ENCODE measurements at regions not wholly inside any gene's neighbourhood (a gene's known extent, or its start where the extent isn't known, plus 50 kb on each side); places are given as distances from the start of the nearest gene placed in this dataset.

DNA sequence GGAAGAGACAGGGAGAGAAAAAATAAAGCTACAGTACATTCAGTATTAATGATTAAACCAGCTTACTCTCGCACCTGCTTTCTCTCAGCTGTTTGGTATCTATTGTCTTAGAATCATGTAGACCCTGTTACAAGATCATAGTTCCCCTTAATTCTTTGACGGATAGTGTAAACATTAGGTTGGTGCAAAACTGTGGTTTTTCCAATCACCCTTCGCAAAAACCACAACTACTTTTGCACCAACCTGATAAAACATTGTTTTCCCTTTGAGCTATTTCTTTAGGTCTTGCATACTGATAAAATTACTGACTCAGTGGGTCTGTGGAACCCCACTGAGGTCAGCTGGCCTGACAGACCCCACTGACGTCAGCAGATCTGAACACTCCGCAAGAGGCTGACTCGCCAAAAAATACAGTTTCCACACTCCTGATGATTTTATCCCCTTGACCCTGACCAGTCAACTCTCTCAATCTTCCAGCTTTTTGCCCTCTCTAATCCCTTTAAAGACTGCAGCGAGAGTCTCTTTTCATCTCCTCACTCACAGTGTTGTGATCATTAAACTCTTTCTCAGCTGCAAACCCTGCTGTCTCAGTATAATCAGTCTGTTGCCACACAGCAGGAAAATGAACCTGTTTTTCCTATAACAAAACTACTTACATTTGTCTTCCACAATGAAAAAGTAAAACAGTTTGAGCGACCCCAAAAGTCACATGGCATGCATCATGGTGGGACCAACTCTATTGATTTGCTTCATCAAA is 123.9 kb downstream of the SLITRK6 start:
- in situ Hi-C loops (cut with HindIII; ENCODE audit: low pct_ligation_motif_present, low pct_unique_long_range_greater_than_20kb, low sequenced_read_pairs) = no loop called here
- DNase-seq = no peak

DNA sequence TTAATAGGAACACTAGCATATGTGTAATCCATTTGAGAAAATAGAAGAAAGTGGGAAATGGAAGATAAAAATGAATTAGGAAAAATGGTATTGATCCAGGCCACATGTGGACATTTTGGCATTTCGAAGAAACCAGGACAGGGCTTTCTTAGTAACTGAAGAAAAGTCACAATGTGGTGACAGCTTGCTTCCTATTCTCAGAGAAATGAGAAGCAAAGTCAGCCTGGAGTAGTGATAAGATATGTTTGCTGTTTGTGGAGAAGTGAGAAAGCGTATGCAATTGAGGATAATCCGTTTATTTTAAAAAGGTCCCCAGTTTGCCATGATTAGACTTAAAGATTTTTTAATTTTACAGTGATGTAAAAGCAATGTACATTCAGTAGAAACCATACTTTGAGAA is 127.9 kb downstream of the SLITRK6 start:
- DNase-seq = no peak
- in situ Hi-C loops (cut with HindIII; ENCODE audit: low pct_ligation_motif_present, low pct_unique_long_range_greater_than_20kb, low sequenced_read_pairs) = no loop called here

DNA sequence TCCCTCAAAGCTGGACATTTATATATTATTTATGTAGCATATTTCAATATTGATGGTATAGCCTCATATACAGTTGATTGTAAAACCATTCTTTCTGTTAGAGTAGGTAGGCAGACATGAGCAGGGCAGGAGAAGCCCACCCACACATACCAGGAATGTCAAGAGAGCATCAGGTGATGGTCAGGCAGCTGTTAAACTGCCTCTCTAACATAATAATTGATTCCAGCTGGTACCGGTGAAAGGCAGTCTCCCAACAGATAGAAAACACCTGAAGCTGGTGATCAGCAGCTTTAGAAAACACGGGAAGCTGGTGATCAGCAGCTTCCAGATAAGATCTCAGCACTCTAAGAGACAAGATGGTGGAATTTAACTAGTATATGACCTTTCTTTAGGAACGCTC is 132.9 kb downstream of the SLITRK6 start:
- no peak for DNase-seq
- in situ Hi-C loops (cut with HindIII; ENCODE audit: low pct_ligation_motif_present, low pct_unique_long_range_greater_than_20kb, low sequenced_read_pairs) = no loop called here

DNA sequence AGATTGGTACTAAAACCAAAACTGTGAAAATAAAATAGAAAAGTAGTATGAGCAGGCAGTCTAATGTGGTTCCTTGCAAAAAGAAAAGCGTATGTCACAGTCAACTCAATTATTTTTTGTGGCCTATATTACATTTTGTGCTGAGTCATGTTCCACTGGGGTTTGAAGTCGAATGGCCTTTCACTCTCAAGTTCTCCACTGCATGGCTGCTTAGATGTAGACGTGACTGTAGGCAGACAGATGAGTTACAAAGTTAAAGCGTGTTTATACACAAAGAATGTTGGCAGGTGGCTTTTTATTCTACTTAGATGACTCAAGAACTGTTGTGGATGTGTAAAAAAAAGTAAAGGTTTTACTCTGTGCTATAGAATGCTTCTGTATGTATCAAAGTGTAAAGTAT is 133.9 kb downstream of the SLITRK6 start:
- DNase-seq = no peak
- in situ Hi-C loops (cut with HindIII; ENCODE audit: low pct_ligation_motif_present, low pct_unique_long_range_greater_than_20kb, low sequenced_read_pairs) = no loop called here

DNA sequence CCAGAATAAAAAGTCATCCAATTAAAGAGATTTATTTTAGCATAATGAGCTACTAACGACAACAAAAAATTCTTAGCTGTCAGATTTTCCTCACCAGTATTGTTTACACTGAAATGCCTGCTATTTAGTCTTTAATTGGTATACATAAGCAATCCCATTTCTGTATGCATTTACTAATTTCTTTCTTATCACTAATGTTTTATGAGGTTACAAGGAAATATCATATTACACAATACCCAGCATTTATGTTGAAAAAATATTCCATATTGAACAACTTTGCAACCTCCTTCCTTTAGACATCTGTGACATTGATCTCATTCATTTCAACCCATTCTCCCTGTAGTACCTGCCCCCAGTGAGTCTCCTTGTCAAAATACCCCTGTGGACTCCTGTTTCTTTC is 135.4 kb downstream of the SLITRK6 start:
- no peak for DNase-seq
- in situ Hi-C loops (cut with HindIII; ENCODE audit: low pct_ligation_motif_present, low pct_unique_long_range_greater_than_20kb, low sequenced_read_pairs) = no loop called here

DNA sequence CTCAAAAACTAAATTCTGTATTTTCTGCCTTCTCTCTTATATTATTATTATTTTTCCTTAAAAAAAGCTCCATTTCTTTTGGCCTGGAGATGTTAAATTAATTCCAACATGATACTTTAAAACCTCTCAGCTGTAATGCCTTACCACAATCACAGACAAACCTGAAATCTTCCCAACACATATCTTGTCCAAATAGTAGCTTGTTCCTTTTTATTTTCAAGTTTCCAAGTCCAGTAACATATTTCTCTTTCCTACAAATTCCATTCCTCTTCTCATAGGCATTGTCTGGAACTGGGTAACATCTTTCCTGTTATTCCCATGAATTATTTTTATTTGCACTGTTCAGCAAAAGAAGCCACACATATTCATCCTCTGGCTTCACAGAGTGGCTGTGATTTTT is 137.0 kb downstream of the SLITRK6 start:
- DNase-seq = no peak
- in situ Hi-C loops (cut with HindIII; ENCODE audit: low pct_ligation_motif_present, low pct_unique_long_range_greater_than_20kb, low sequenced_read_pairs) = no loop called here

DNA sequence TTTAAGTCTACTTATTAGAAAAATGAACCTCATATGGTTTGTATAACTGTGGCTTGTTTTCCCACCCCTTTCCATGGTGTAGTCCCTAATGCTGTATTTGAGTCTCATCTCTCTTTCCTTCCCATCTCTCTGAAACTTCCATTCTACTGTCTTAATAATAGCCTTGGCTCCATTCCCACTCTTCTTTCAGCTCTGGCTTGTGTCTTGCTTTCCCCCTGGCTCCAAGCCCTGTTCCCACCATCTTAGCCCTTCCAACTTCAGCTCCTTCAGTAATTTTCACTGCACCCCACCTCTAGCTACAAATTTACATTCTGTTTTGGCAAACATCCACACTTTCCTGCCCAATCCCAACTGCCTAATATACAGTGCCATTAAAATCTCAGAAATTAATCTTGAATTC is 137.5 kb downstream of the SLITRK6 start:
- no peak for DNase-seq
- in situ Hi-C loops (cut with HindIII; ENCODE audit: low pct_ligation_motif_present, low pct_unique_long_range_greater_than_20kb, low sequenced_read_pairs) = no loop called here

DNA sequence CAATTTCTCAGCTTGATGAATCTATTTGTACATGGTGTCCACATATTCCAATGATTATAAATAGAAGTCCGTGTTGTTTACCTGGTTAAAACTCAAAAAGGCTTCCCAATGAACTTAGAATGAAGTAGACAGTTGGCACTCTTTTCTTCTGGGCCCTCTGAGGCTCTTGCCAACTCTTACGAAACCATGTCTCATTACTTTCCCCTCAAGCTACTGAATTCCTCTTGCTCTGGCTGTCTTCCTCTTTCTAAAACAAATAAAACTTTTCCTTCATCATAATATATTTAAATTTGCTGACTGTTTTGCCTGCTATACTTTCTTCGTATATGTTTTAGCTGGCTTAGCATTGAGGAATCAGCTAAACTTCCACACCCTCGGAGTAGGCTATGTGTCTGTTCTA is 139.7 kb downstream of the SLITRK6 start:
- in situ Hi-C loops (cut with HindIII; ENCODE audit: low pct_ligation_motif_present, low pct_unique_long_range_greater_than_20kb, low sequenced_read_pairs) = no loop called here
- no peak for DNase-seq

DNA sequence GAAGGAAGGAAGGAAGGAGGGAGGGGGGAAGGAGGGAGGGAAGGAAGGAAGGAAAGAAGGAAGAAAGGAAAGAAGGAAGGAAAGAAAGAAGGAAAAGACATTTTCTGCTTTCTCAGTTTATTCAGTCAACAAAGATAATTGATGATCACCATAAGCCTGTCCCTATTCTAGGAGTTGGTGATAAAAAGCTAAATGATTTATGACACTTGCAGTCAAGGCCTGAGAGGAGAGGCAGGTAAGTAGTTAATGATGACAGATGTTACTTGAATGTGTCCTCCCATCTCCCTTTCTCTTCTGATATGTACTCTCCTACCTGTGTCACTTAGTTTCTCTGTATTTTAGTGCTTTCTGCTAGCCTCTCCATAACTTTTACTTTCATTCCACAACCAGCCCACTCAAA is 141.3 kb downstream of the SLITRK6 start:
- no peak for DNase-seq
- in situ Hi-C loops (cut with HindIII; ENCODE audit: low pct_ligation_motif_present, low pct_unique_long_range_greater_than_20kb, low sequenced_read_pairs) = no loop called here

DNA sequence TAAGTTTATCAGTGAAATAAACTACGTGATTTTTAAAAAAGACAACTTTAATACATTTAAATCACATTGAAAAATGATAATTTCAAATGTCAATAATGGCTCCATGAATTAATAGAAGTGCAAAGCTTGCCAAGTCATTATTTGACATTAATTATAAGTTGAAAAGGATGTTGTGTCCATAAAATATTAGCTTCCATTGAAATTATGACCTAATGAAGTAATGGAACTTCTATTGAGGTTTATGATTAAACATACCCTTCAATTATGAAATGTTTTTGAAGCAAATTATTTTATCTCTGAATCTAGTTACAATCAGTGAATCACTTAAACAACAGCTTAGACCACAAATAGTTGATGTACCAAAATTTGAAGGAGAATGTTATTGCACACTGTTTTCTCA is 144.2 kb downstream of the SLITRK6 start:
- in situ Hi-C loops (cut with HindIII; ENCODE audit: low pct_ligation_motif_present, low pct_unique_long_range_greater_than_20kb, low sequenced_read_pairs) = no loop called here
- DNase-seq = no peak

DNA sequence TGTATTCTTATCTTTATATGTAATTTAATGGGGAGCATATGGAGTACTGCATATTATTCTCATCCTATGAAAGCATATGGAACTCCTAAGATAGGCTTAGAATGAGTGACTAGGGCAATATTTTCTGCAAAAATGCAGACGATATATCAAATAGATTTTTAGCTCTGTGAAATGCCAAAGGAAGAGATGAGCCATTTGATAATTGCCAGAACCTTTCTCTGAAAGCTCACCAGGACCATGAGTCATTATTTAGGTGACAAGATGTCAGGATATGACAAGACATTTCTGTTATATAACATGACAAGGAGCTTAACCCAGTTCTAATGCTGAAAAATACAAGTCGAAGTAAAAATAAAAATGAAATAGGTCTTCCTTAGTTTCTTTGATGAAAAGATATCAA is 145.0 kb downstream of the SLITRK6 start:
- in situ Hi-C loops (cut with HindIII; ENCODE audit: low pct_ligation_motif_present, low pct_unique_long_range_greater_than_20kb, low sequenced_read_pairs) = no loop called here
- DNase-seq = no peak

DNA sequence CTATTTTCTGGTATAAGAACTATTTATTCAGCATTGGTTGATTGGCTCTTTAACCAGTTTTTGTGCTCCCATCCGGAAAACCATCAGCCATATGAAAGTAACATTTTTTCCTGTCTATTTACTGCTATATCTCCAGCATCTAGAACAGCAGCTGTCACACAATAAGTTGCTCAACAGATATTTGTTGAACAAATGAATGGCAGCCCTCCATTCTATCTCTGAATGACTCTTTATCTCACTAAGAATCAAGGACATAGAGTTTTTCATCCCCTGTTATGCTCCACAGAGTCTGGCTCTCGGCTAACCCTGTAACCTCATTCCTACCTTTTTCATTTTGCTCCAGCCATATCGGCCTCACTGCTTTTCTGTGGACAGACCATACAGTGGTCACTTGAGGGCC is 145.5 kb downstream of the SLITRK6 start:
- in situ Hi-C loops (cut with HindIII; ENCODE audit: low pct_ligation_motif_present, low pct_unique_long_range_greater_than_20kb, low sequenced_read_pairs) = no loop called here
- no peak for DNase-seq

DNA sequence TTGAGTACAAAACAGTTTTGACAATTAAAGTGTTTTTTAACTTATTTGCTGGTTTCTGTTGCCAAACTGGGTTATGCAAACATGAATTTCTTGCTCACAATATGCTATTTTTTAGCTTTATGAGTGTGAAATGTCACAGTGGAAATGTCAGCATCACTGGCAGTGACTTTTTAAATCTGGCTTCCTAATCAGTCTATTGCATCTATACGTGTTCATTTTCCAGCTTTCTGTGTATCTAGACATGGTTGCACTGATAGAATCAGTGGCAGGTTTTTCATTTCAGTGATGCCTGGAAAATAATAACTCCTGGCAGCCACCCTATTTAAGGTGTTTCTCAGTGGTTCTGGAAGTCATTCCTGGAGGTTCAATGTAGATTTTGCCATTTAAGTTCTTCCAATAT is 146.7 kb downstream of the SLITRK6 start:
- DNase-seq = no peak
- in situ Hi-C loops (cut with HindIII; ENCODE audit: low pct_ligation_motif_present, low pct_unique_long_range_greater_than_20kb, low sequenced_read_pairs) = no loop called here

DNA sequence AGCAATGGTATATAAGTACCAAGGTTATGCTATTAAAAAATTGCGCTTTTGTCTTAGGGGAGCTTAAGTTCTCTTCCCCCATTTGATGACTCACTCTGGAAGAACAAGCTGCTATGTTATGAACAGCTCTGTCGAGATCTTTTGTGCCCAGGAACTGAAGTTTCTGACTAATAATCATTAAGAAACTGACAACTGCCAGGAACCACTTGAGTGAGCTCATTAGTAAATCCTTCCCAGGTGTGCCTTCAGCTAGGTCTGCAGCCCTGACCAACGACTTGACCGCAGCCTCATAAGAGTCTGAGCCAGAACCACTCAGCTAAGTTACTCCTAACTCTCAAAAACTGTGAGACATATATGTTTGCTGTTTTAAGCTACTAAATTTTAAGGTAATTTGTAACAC is 147.8 kb downstream of the SLITRK6 start:
- in situ Hi-C loops (cut with HindIII; ENCODE audit: low pct_ligation_motif_present, low pct_unique_long_range_greater_than_20kb, low sequenced_read_pairs) = no loop called here
- DNase-seq = no peak

DNA sequence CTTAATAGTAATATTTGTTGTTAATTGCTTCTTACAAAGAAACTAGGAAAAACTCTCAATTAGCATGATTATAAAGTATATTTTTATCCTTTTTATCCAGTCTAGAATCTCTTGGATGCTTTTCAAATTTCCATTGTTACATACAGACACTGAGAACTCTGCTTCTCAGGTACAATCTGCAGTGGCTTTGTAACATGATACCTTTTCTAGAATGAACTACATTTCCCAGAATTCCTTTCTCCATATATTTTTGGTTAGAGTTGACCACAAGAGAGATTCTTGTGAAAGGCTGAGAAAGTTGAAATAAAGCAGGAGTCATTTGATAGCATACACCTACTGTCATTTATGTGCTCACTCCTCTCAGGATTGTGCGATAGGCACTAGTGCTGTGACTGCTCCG is 148.6 kb downstream of the SLITRK6 start:
- DNase-seq = no peak
- in situ Hi-C loops (cut with HindIII; ENCODE audit: low pct_ligation_motif_present, low pct_unique_long_range_greater_than_20kb, low sequenced_read_pairs) = no loop called here

DNA sequence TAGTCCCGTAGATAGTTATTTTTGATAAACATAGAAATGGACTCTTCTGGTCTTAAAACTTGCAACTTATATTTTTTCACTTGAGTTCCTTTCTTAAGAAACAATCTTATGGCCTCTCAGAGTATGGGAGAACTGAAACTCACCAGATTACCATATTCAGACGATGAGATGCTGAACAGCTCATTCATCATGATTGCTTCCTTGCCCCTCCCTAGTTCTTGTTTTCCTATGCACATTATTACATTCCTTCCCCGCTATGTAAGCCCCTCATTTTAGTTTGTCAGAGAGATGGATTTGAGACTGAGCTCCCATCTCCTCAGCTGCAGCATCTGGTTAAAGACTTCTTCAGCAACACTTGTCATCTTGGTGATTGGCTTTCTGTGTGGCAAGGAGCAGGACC is 158.5 kb downstream of the SLITRK6 start:
- DNase-seq = no peak
- in situ Hi-C loops (cut with HindIII; ENCODE audit: low pct_ligation_motif_present, low pct_unique_long_range_greater_than_20kb, low sequenced_read_pairs) = no loop called here

DNA sequence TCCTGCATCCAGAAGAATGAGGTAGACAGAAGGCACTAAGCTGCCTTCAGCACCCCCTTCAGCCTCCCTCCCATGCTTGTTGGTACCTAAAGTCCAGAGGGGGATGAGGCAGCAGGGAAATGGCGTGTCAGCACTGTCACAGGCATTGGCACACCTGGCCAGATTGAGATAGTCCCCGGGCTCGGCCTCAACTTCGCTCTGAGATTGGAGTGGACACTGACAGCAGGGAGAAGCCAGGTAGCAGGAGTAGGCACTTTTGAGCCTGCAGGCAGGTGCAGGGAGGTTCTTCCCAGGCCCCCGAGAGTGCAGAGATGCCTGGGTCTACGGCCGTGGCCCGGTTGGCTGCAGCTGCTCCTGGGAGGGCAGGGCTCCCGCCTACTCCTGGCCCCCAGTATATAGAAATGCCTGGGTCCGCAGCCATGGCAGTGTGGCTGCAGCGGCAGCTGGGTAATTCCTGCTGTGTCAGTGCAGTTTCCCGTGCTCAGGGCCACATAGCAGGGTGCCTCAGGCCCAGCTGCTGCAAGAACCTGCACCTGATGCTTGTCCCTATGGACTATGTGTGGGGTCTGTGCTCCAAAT is 160.3 kb downstream of the SLITRK6 start:
- DNase-seq = no peak
- in situ Hi-C loops (cut with HindIII; ENCODE audit: low pct_ligation_motif_present, low pct_unique_long_range_greater_than_20kb, low sequenced_read_pairs) = no loop called here

DNA sequence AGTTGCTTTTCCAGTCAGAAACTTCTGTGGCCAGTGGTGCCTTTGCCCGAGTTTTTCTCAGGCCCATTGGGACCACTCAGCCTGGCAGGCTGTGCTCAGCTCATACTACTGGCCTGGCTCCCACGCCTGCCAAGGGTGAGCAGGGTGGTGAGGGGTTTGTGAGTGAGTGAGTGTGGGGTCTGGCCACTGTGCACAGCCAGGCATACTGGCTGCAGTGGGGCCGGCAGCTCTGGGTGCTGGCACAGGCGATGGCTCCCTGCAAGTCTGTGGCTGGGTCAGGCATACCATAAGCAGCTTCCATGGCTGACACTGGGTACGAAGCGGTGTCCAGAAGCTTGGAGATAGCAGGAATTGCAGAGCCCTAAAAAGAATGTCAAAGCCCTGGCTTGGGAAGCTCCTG is 161.0 kb downstream of the SLITRK6 start:
- DNase-seq = no peak
- in situ Hi-C loops (cut with HindIII; ENCODE audit: low pct_ligation_motif_present, low pct_unique_long_range_greater_than_20kb, low sequenced_read_pairs) = no loop called here

DNA sequence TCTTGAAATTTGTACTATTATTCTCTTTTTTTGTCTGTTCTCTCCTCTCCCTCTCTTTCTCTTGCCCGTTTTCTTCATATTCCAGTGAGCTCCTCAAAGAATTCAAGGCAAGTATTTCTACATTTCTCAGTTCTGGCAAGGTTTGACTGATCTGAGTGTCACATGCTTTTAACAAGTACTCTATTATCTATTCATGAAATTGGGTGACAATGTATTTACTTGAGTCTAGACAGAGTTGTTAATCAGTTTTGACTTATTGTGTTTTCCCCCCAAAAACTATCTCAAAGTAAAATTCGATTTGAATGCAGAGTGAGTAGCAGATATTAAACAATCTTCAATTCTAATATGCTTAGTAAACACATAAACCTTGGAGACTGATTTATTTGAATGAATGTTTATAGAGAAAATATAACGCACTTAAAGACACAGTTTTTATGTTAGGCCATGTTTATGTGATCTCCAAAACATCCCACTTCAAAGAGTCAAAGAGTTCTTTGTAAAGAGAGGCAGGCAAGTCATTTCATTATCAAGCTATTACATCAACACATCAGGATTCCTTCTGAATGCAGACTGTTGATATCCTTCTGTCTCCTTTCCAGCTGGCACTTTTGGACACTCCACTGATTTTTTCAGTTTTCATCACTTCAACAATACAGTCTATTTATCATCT is 166.6 kb downstream of the SLITRK6 start:
- DNase-seq = no peak
- in situ Hi-C loops (cut with HindIII; ENCODE audit: low pct_ligation_motif_present, low pct_unique_long_range_greater_than_20kb, low sequenced_read_pairs) = no loop called here

DNA sequence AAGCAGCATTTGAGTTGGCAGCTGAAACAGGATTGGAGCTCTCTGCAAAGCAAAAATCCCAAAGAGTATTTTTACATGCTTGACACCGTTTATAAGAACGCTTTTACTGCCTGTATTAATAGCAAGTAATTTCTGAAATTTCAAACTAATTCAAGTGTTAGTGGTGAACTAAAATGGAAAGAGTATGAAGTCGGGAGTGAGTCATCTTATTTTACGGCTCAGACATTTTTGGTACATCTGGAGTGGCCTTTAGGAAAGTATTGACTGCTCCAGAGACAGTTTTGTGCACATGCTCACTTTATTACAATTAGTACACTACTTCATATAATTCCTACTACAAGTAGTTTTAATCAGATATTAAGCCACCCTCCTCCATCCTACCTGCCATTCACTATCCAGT is 167.4 kb downstream of the SLITRK6 start:
- in situ Hi-C loops (cut with HindIII; ENCODE audit: low pct_ligation_motif_present, low pct_unique_long_range_greater_than_20kb, low sequenced_read_pairs) = no loop called here
- no peak for DNase-seq
